ENCODE measurements at regions not wholly inside any gene's neighbourhood (a gene's known extent, or its start where the extent isn't known, plus 50 kb on each side); places are given as distances from the start of the nearest gene placed in this dataset.

DNA sequence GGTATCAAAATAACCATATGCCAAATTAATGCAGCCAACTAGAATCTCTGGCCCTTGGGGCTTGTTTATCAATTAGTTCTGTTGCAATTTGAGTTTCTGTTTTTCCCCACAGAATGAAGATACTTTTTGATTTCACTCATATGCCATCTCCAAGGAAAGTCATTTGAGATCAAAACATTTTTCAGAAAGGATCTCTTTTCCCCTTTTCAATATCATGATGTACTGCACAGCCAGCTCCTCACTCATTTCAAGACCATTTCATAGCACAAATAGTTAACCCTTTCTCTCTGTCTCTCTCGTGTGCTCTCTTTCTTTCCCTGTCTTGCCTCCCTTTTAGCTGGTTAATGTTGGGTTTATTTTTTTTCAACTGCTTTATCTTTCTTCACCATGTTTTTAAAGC lies 387.3 kb downstream of the STK39 start:
- Histone ChIP-seq H3K27me3 (ENCODE audit: control insufficient read depth in 4 of 4, insufficient read depth in 4 of 4, low read length in 3 of 4) (no peaks in the 10 kb centered on the region), H3K36me3 (ENCODE audit: control insufficient read depth in 4 of 4, insufficient read depth in 3 of 4, low read depth in 1 of 4, low read length in 3 of 4) (no peaks in the 10 kb centered on the region), H3K9ac (ENCODE audit: low read depth in 1 of 2, low read length in 2 of 2) (no peak overlapping the region), H3K4me3 (ENCODE audit: low read depth in 1 of 3, low read length in 3 of 3) (no peak overlapping the region), H3K27ac (ENCODE audit: low read depth in 1 of 2, low read length in 2 of 2) (no peak overlapping the region), H3K4me1 (ENCODE audit: control insufficient read depth in 4 of 4, insufficient read depth in 4 of 4, low read length in 3 of 4) (no peaks in the 10 kb centered on the region), H3K9me3 (ENCODE audit: control insufficient read depth in 4 of 4, low read length in 3 of 4) (no peaks in the 10 kb centered on the region)
- TF ChIP-seq HNF4A (conservative IDR thresholded peaks at IDR 0.05) (no peak), JUND (IDR thresholded peaks at IDR 0.05) (no peak), RXRA (IDR thresholded peaks at IDR 0.05) (no peak), RAD21 (IDR thresholded peaks at IDR 0.05) (no peak), SP1 (IDR thresholded peaks at IDR 0.05) (no peak)
- TF ChIP-seq, protein P1, sequence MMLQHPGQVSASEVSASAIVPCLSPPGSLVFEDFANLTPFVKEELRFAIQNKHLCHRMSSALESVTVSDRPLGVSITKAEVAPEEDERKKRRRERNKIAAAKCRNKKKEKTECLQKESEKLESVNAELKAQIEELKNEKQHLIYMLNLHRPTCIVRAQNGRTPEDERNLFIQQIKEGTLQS (IDR thresholded peaks at IDR 0.05) = no peak
- DNase-seq (ENCODE audit: low spot score) = no peak
- WGBS = 74% methylated on average over 1 of the region's 1 CpG

DNA sequence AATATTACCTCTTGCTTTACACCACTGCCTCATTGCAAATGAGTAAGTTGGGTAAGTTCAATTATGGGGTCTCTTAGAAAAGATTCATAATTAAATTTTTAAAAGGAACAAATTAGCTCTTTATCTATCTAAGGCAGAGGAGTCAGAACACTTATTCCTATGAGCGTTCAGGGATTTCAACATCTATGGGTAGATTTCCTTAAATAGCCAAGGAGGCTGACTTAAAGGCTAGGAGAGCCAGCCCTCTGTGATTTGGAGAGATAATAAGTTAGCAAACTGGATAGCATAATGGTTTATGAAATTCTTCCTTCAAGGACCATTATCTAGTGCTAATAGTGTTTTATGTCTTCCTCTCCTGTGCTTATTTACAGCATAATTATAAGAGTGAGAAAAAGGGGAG lies 387.7 kb downstream of the STK39 start:
- no peak for DNase-seq (ENCODE audit: low spot score)
- Histone ChIP-seq H3K9me3 (ENCODE audit: control insufficient read depth in 4 of 4, low read length in 3 of 4) (no peaks in the 10 kb centered on the region), H3K27ac (ENCODE audit: low read depth in 1 of 2, low read length in 2 of 2) (no peak overlapping the region), H3K9ac (ENCODE audit: low read depth in 1 of 2, low read length in 2 of 2) (no peak overlapping the region), H3K27me3 (ENCODE audit: control insufficient read depth in 4 of 4, insufficient read depth in 4 of 4, low read length in 3 of 4) (no peaks in the 10 kb centered on the region), H3K4me3 (ENCODE audit: low read depth in 1 of 3, low read length in 3 of 3) (no peak overlapping the region), H3K36me3 (ENCODE audit: control insufficient read depth in 4 of 4, insufficient read depth in 3 of 4, low read depth in 1 of 4, low read length in 3 of 4) (no peaks in the 10 kb centered on the region), H3K4me1 (ENCODE audit: control insufficient read depth in 4 of 4, insufficient read depth in 4 of 4, low read length in 3 of 4) (no peaks in the 10 kb centered on the region)
- TF ChIP-seq, protein P2, sequence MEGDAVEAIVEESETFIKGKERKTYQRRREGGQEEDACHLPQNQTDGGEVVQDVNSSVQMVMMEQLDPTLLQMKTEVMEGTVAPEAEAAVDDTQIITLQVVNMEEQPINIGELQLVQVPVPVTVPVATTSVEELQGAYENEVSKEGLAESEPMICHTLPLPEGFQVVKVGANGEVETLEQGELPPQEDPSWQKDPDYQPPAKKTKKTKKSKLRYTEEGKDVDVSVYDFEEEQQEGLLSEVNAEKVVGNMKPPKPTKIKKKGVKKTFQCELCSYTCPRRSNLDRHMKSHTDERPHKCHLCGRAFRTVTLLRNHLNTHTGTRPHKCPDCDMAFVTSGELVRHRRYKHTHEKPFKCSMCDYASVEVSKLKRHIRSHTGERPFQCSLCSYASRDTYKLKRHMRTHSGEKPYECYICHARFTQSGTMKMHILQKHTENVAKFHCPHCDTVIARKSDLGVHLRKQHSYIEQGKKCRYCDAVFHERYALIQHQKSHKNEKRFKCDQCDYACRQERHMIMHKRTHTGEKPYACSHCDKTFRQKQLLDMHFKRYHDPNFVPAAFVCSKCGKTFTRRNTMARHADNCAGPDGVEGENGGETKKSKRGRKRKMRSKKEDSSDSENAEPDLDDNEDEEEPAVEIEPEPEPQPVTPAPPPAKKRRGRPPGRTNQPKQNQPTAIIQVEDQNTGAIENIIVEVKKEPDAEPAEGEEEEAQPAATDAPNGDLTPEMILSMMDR (IDR thresholded peaks at IDR 0.05; ENCODE audit: low read depth, low read length, missing input control) = no peak
- TF ChIP-seq FOXA1 (IDR thresholded peaks at IDR 0.05) (no peak), GABPA (IDR thresholded peaks at IDR 0.05 in 1 of 2, conservative IDR thresholded peaks at IDR 0.05 in 1 of 2) (no peak), JUND (IDR thresholded peaks at IDR 0.05) (no peak), YY1 (IDR thresholded peaks at IDR 0.05) (no peak), FOXA2 (IDR thresholded peaks at IDR 0.05) (no peak)
- TF ChIP-seq, protein P3, sequence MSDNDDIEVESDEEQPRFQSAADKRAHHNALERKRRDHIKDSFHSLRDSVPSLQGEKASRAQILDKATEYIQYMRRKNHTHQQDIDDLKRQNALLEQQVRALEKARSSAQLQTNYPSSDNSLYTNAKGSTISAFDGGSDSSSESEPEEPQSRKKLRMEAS (IDR thresholded peaks at IDR 0.05) = no peak
- 89% methylated on average over 1 of the region's 1 CpG for WGBS

DNA sequence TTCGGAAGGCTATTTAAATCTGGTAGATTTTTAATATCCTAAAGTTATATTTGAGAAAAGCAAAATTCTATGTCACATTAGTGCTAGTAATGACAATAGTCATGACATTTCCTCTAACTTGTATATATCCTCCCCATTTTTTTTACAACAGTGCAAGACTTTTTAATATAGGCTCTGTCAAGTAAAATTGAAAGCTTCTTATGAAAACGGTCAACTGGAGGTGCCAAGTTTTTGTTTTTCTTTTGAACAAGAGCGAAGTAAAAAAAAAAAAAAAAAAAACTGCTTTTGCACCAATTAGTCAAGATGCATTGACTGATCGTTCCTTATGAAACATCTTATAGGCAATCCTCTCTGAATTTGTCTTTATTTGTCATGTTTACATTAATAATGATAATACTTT lies 389.3 kb downstream of the STK39 start:
- H3K9ac ChIP-seq (ENCODE audit: low read depth in 1 of 2, low read length in 2 of 2) = no peak overlapping the region
- H3K36me3 ChIP-seq (ENCODE audit: control insufficient read depth in 4 of 4, insufficient read depth in 3 of 4, low read depth in 1 of 4, low read length in 3 of 4) = no peaks in the 10 kb centered on the region
- no peak overlapping the region for H3K27ac ChIP-seq (ENCODE audit: low read depth in 1 of 2, low read length in 2 of 2)
- WGBS = 82% methylated on average over 4 of the region's 4 CpGs
- DNase-seq (ENCODE audit: low spot score) = no peak
- no peaks in the 10 kb centered on the region for H3K4me1 ChIP-seq (ENCODE audit: control insufficient read depth in 4 of 4, insufficient read depth in 4 of 4, low read length in 3 of 4)
- H3K27me3 ChIP-seq (ENCODE audit: control insufficient read depth in 4 of 4, insufficient read depth in 4 of 4, low read length in 3 of 4) = no peaks in the 10 kb centered on the region
- no peaks in the 10 kb centered on the region for H3K9me3 ChIP-seq (ENCODE audit: control insufficient read depth in 4 of 4, low read length in 3 of 4)
- no peak overlapping the region for H3K4me3 ChIP-seq (ENCODE audit: low read depth in 1 of 3, low read length in 3 of 3)
- TF ChIP-seq FOXA2 (IDR thresholded peaks at IDR 0.05) (no peak), SP1 (IDR thresholded peaks at IDR 0.05) (no peak), YY1 (IDR thresholded peaks at IDR 0.05) (no peak), GABPA (IDR thresholded peaks at IDR 0.05 in 1 of 2, conservative IDR thresholded peaks at IDR 0.05 in 1 of 2) (no peak), HNF4G (IDR thresholded peaks at IDR 0.05) (no peak), NR2F2 (IDR thresholded peaks at IDR 0.05) (no peak), RAD21 (IDR thresholded peaks at IDR 0.05) (no peak), FOXA1 (IDR thresholded peaks at IDR 0.05) (no peak), RXRA (IDR thresholded peaks at IDR 0.05) (no peak), JUND (IDR thresholded peaks at IDR 0.05) (no peak), TAF1 (conservative IDR thresholded peaks at IDR 0.05) (no peak)
- TF ChIP-seq, protein P2 (IDR thresholded peaks at IDR 0.05; ENCODE audit: low read depth, low read length, missing input control) = no peak
- TF ChIP-seq, protein P3 (IDR thresholded peaks at IDR 0.05) = no peak
- TF ChIP-seq, protein P1 (IDR thresholded peaks at IDR 0.05) = no peak
- TF ChIP-seq, protein P4, sequence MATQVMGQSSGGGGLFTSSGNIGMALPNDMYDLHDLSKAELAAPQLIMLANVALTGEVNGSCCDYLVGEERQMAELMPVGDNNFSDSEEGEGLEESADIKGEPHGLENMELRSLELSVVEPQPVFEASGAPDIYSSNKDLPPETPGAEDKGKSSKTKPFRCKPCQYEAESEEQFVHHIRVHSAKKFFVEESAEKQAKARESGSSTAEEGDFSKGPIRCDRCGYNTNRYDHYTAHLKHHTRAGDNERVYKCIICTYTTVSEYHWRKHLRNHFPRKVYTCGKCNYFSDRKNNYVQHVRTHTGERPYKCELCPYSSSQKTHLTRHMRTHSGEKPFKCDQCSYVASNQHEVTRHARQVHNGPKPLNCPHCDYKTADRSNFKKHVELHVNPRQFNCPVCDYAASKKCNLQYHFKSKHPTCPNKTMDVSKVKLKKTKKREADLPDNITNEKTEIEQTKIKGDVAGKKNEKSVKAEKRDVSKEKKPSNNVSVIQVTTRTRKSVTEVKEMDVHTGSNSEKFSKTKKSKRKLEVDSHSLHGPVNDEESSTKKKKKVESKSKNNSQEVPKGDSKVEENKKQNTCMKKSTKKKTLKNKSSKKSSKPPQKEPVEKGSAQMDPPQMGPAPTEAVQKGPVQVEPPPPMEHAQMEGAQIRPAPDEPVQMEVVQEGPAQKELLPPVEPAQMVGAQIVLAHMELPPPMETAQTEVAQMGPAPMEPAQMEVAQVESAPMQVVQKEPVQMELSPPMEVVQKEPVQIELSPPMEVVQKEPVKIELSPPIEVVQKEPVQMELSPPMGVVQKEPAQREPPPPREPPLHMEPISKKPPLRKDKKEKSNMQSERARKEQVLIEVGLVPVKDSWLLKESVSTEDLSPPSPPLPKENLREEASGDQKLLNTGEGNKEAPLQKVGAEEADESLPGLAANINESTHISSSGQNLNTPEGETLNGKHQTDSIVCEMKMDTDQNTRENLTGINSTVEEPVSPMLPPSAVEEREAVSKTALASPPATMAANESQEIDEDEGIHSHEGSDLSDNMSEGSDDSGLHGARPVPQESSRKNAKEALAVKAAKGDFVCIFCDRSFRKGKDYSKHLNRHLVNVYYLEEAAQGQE (IDR thresholded peaks at IDR 0.05) = no peak
- TF ChIP-seq, protein P5, sequence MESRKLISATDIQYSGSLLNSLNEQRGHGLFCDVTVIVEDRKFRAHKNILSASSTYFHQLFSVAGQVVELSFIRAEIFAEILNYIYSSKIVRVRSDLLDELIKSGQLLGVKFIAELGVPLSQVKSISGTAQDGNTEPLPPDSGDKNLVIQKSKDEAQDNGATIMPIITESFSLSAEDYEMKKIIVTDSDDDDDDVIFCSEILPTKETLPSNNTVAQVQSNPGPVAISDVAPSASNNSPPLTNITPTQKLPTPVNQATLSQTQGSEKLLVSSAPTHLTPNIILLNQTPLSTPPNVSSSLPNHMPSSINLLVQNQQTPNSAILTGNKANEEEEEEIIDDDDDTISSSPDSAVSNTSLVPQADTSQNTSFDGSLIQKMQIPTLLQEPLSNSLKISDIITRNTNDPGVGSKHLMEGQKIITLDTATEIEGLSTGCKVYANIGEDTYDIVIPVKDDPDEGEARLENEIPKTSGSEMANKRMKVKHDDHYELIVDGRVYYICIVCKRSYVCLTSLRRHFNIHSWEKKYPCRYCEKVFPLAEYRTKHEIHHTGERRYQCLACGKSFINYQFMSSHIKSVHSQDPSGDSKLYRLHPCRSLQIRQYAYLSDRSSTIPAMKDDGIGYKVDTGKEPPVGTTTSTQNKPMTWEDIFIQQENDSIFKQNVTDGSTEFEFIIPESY (IDR thresholded peaks at IDR 0.05) = no peak
